ENCODE measurements at regions not wholly inside any gene's neighbourhood (a gene's known extent, or its start where the extent isn't known, plus 50 kb on each side); places are given as distances from the start of the nearest gene placed in this dataset.
A peak's percentile ranks its signal among the peaks of the same experiment; 100 is the strongest.

DNA sequence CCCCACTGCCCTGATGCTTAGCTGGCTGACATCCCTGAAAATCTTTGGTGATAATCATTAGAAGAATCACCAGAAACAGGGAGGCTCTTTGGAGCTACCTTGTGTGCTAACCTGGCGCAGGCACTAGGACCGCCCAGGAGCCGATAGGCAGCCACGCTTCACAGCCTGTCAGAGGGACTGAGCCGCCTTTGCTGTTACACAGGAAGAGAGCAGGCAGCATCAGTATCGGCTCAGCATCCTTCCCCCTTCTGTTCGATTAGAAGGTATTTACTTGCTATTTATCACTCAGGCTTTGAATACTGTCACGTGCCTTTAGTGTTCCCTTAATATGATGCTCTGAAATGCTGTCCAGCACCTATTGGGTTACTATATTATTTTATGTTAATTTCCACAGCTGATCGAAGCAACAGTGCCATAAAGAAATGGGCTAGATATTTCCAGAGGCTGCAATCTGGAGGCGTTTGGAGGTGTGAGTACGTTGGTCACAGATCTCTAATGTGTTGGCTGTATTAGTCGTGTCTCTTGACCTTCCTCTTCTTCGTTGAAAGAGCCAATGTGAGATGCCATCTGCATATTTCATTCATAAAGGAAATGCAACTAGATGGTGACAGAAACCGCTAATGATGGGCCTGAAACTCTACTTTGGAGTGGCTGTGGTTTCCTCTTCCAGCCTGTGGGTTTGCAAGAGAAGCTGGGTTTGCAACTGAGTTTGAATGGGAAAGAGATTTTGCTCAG is 110.4 kb upstream of the RAB27B start:
- Histone ChIP-seq H3K27me3 (ENCODE audit: control insufficient read depth, insufficient read depth, low read length) (no peaks in the 10 kb centered on the region), H4K8ac (ENCODE audit: low read depth in 2 of 2, low read length in 2 of 2) (no peak overlapping the region), H4K91ac (ENCODE audit: insufficient read depth, low read depth, low read length) (no peak overlapping the region), H2BK5ac (ENCODE audit: low read depth, low read length, poor library complexity, severe bottlenecking) (no peak overlapping the region), H3K9me1 (ENCODE audit: insufficient read depth, low read length) (peaks cover 5% of the 10 kb centered on the region; the same call in 1 of the 2 replicates), H2BK15ac (ENCODE audit: low read depth, low read length) (peak overlapping the region; percentile 34; the same call in 1 of the 3 replicates), H3K14ac (replicated peaks; ENCODE audit: low read depth, low read length) (no peak overlapping the region), H4K5ac (ENCODE audit: low read depth, low read length) (no peak overlapping the region), H2BK120ac (ENCODE audit: low read depth, low read length) (no peak overlapping the region; the same call in 1 of the 2 replicates), H3K9ac (ENCODE audit: low read depth, low read length) (no peak overlapping the region), H3K9me3 (ENCODE audit: control insufficient read depth, insufficient read depth, low read length) (no peaks in the 10 kb centered on the region), H3K36me3 (ENCODE audit: control insufficient read depth, insufficient read depth, low read length) (no peaks in the 10 kb centered on the region), H3K18ac (ENCODE audit: low read depth, low read length) (no peak overlapping the region), H2BK20ac (ENCODE audit: low read depth, low read length) (0 out of 2 replicates have a peak overlapping the region, but pooled peaks have one; percentile 26), H3K56ac (ENCODE audit: extremely low read depth, insufficient read depth, low read length) (no peak overlapping the region), H2AK9ac (replicated peaks; ENCODE audit: low read depth, low read length, poor library complexity) (no peak overlapping the region), H3K4me1 (ENCODE audit: control insufficient read depth, insufficient read depth, low read length) (peaks cover 1% of the 10 kb centered on the region; the same call in 1 of the 2 replicates), H3K27ac (ENCODE audit: insufficient read depth, low read length) (no peak overlapping the region), H3K4me3 (ENCODE audit: insufficient read depth, low read depth, low read length) (no peak overlapping the region), H2AFZ (replicated peaks; ENCODE audit: low read length, poor library complexity) (peak overlapping the region; percentile 40), H4K20me1 (ENCODE audit: insufficient read depth, low read length) (no peaks in the 10 kb centered on the region), H2AK5ac (ENCODE audit: low read depth, low read length) (no peak overlapping the region), H3K4me2 (ENCODE audit: low read depth, low read length) (peak overlapping the region; percentile 41), H3K79me1 (ENCODE audit: low read depth in 1 of 2, low read length in 2 of 2) (no peaks in the 10 kb centered on the region), H3K4ac (ENCODE audit: low read depth, low read length) (no peak overlapping the region), H3K23ac (ENCODE audit: low read depth, low read length) (no peak overlapping the region)
- DNase-seq: no peak
- no peak for ATAC-seq (ENCODE audit: low read depth)
- intact Hi-C loops (cut with micrococcal nuclease) (no loop called here), dilution Hi-C loops (cut with HindIII; ENCODE audit: low sequenced_read_pairs, unreplicated experiment) (no loop called here), in situ Hi-C loops (cut with MboI; ENCODE audit: low sequenced_read_pairs) (no loop called here)
- 42% methylated on average over 2 of the region's 14 CpGs; no CpG with 5 or more reads in 1 of the 2 experiments for WGBS, 2 experiments (ENCODE audit: extremely low coverage in 2 of 2, insufficient read length in 1 of 2)
- ChIA-PET CTCF (no interaction called here), POLR2A (ENCODE audit: unreplicated experiment) (no interaction called here)
- BruUV-seq (replicated peaks): no TSS peak
- no peak for TF ChIP-seq FOS (IDR thresholded peaks at IDR 0.05; ENCODE audit: low read depth, low read length)
- no peak for TF ChIP-seq MAFK (IDR thresholded peaks at IDR 0.05; ENCODE audit: low read depth, low read length)
- TF ChIP-seq RAD21 (IDR thresholded peaks at IDR 0.05; ENCODE audit: low read length): no peak
- no peak for TF ChIP-seq MXI1 (IDR thresholded peaks at IDR 0.05; ENCODE audit: borderline replicate concordance, low read depth, low read length)
- TF ChIP-seq MAZ (IDR thresholded peaks at IDR 0.05; ENCODE audit: borderline replicate concordance, low read depth, low read length): no peak
- TF ChIP-seq CEBPB (IDR thresholded peaks at IDR 0.05; ENCODE audit: low read depth, low read length): no peak
- no peak for TF ChIP-seq CTCF (conservative IDR thresholded peaks at IDR 0.05; ENCODE audit: low read depth, low read length)
- TF ChIP-seq BHLHE40 (IDR thresholded peaks at IDR 0.05; ENCODE audit: low read depth, low read length): no peak
- no peak for TF ChIP-seq NFE2L2 (IDR thresholded peaks at IDR 0.05; ENCODE audit: low read depth, low read length)
- no peak for TF ChIP-seq POLR2A (IDR thresholded peaks at IDR 0.05; ENCODE audit: low read depth, low read length)
- TF ChIP-seq RFX5 (IDR thresholded peaks at IDR 0.05; ENCODE audit: low read depth, low read length): no peak
- TF ChIP-seq SMC3 (IDR thresholded peaks at IDR 0.05; ENCODE audit: low read depth, low read length): no peak
- no peak for TF ChIP-seq RCOR1 (IDR thresholded peaks at IDR 0.05; ENCODE audit: insufficient replicate concordance, low read length)
- TF ChIP-seq ELK1 (IDR thresholded peaks at IDR 0.05; ENCODE audit: borderline replicate concordance, low read depth, low read length): no peak
- TF ChIP-seq CHD1 (IDR thresholded peaks at IDR 0.05; ENCODE audit: low read depth, low read length): no peak
- TF ChIP-seq USF2 (IDR thresholded peaks at IDR 0.05; ENCODE audit: low read depth, low read length): no peak
